AG04449 (cell line): ENCODE measurements at regions not wholly inside any gene's neighbourhood (a gene's known extent, or its start where the extent isn't known, plus 50 kb on each side); places are given as distances from the start of the nearest gene placed in this dataset.

Experiments used
- CTCF ChIA-PET: fragments of 350-600 bp; formaldehyde crosslinking; extraction: SDS; loops from one replicate; lab custom pipeline; 2021; ENCODE audit warnings: antibody characterized with exemption; lab: Yijun Ruan, JAX
- POLR2A ChIA-PET: fragments of 400-600, 350-600 bp; formaldehyde crosslinking; extraction: SDS; loops from one replicate; lab custom pipeline; 2020; ENCODE audit warnings: antibody characterized with exemption, inconsistent platforms; lab: Yijun Ruan, JAX
- DNase-seq: peaks from one replicate; pipeline ENCODE4 v3.0.0-alpha.2; 2010; ENCODE audit warnings: low read depth, low spot score
- H3K4me3 ChIP-seq: 2 replicates; pipeline ENCODE4 v1.5.1; 2011; ENCODE audit warnings: low read depth, mild to moderate bottlenecking, control low read depth, low read length
- TF ChIP-seq, protein P1 (sequence below): IDR thresholded peaks from one replicate; pipeline ENCODE4 v1.5.1; 2011; ENCODE audit warnings: mild to moderate bottlenecking, moderate library complexity, low read length, control low read depth, inconsistent platforms; ENCODE audit not compliant: insufficient read depth; ENCODE audit errors: missing control alignments

GRCh38 chr15:97841558-97841957 is 118.9 kb upstream of the ARRDC4 start:
- ChIA-PET POLR2A (no interaction called here), CTCF (no interaction called here)

GRCh38 chr15:97849183-97849582 is 111.3 kb upstream of the ARRDC4 start:
- ChIA-PET CTCF (no interaction called here), POLR2A (no interaction called here)
- TF ChIP-seq, protein P1, sequence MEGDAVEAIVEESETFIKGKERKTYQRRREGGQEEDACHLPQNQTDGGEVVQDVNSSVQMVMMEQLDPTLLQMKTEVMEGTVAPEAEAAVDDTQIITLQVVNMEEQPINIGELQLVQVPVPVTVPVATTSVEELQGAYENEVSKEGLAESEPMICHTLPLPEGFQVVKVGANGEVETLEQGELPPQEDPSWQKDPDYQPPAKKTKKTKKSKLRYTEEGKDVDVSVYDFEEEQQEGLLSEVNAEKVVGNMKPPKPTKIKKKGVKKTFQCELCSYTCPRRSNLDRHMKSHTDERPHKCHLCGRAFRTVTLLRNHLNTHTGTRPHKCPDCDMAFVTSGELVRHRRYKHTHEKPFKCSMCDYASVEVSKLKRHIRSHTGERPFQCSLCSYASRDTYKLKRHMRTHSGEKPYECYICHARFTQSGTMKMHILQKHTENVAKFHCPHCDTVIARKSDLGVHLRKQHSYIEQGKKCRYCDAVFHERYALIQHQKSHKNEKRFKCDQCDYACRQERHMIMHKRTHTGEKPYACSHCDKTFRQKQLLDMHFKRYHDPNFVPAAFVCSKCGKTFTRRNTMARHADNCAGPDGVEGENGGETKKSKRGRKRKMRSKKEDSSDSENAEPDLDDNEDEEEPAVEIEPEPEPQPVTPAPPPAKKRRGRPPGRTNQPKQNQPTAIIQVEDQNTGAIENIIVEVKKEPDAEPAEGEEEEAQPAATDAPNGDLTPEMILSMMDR = no peak
- no peak for DNase-seq
- H3K4me3 ChIP-seq = no peak overlapping the region

More at GRCh38 chr15:97841558-97841957, 118.9 kb upstream of the ARRDC4 start:
- DNase-seq = no peak
- no peak overlapping the region for H3K4me3 ChIP-seq
- TF ChIP-seq, protein P1 = no peak

DNA sequence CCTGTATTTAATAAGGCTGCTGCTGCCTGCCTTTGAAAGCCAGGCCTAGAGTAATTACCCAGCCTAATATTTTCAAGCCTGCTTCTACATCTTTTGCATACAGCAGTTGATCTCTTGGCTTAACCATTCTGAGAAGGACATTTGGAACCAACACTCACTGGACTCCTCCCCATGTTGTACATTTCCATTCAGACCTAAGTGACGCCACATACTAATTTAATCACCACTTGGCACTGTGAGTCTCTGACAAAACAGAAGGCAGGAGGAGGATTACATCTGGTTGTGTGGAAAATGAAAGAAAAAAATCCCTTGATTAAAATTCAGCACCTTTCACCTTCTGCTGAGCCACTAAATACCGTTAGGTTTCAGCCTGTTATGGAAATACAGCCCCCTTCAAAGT is 102.2 kb upstream of the ARRDC4 start:
- no peak for DNase-seq
- no peak overlapping the region for H3K4me3 ChIP-seq
- TF ChIP-seq, protein P1 = no peak
- POLR2A ChIA-PET = no interaction called here
- CTCF ChIA-PET = no interaction called here

- TF ChIP-seq, protein P1 = no peak
- POLR2A ChIA-PET = interaction anchor here (0.5 kb wide), 1 partner anchor 32 kb away, joined by 3 read pairs; no protein-coding TSS in a partner anchor
- DNase-seq = no peak
- CTCF ChIA-PET = no interaction called here
- H3K4me3 ChIP-seq = no peak overlapping the region
Measured at GRCh38 chr15:97861529-97862260, 98.8 kb upstream of the ARRDC4 start.

GRCh38 chr15:97866959-97867358 is 93.5 kb upstream of the ARRDC4 start:
- H3K4me3 ChIP-seq = no peak overlapping the region
- TF ChIP-seq, protein P1 = no peak
- ChIA-PET CTCF (no interaction called here), POLR2A (no interaction called here)
- no peak for DNase-seq

- POLR2A ChIA-PET = no interaction called here
- H3K4me3 ChIP-seq = no peak overlapping the region
- TF ChIP-seq, protein P1 = no peak
- DNase-seq = no peak
- CTCF ChIA-PET = no interaction called here
Measured at GRCh38 chr15:97867870-97868269, 92.6 kb upstream of the ARRDC4 start.
